Liver (tissue), 8 donors: ENCODE measurements at regions not wholly inside any gene's neighbourhood (a gene's known extent, or its start where the extent isn't known, plus 50 kb on each side); places are given as distances from the start of the nearest gene placed in this dataset.

Source experiments
- DNase-seq: peaks from one replicate; pipeline ENCODE4 v3.0.0-alpha.2; 2017; ENCODE audit warnings: low spot score
- H3K27ac ChIP-seq, 2 donors: one replicate each; pipeline ENCODE4 v1.7.0; 2013; ENCODE audit warnings: inconsistent platforms in 2 of 2, low read length in 2 of 2, control low read depth in 1 of 2, low read depth in 1 of 2, mild to moderate bottlenecking in 1 of 2
- H3K27me3 ChIP-seq, 4 donors: one replicate each; pipeline versions ENCODE4 v1.6.1 to v1.7.0; 2013; ENCODE audit warnings: low read length in 3 of 4, inconsistent platforms in 1 of 4, mild to moderate bottlenecking in 1 of 4, moderate library complexity in 1 of 4; ENCODE audit not compliant: control insufficient read depth in 4 of 4, insufficient read depth in 4 of 4
- H3K36me3 ChIP-seq, 4 donors: one replicate each; pipeline versions ENCODE4 v1.6.1 to v1.7.0; 2013; ENCODE audit warnings: low read length in 3 of 4, mild to moderate bottlenecking in 3 of 4, low read depth in 1 of 4, moderate library complexity in 1 of 4; ENCODE audit not compliant: control insufficient read depth in 4 of 4, insufficient read depth in 3 of 4
- H3K4me1 ChIP-seq, 4 donors: one replicate each; pipeline versions ENCODE4 v1.6.1 to v1.7.0; 2013; ENCODE audit warnings: low read length in 3 of 4, mild to moderate bottlenecking in 3 of 4, moderate library complexity in 1 of 4; ENCODE audit not compliant: control insufficient read depth in 4 of 4, insufficient read depth in 4 of 4
- H3K4me3 ChIP-seq, 3 donors: one replicate each; pipeline versions ENCODE4 v1.6.1 to v1.7.0; 2013; ENCODE audit warnings: low read length in 3 of 3, control low read depth in 1 of 3, low read depth in 1 of 3, mild to moderate bottlenecking in 1 of 3
- H3K9ac ChIP-seq, 2 donors: one replicate each; pipeline ENCODE4 v1.7.0; 2013; ENCODE audit warnings: low read length in 2 of 2, mild to moderate bottlenecking in 2 of 2, moderate library complexity in 2 of 2, control low read depth in 1 of 2, low read depth in 1 of 2
- H3K9me3 ChIP-seq, 4 donors: one replicate each; pipeline versions ENCODE4 v1.6.1 to v1.7.0; 2013; ENCODE audit warnings: low read length in 3 of 4; ENCODE audit not compliant: control insufficient read depth in 4 of 4
- EGR1 ChIP-seq, 2 donors: IDR thresholded peaks; 2 replicates each; pipeline ENCODE4 v1.6.1; 2016 to 2018; ENCODE audit warnings: antibody characterized with exemption in 2 of 2, low read depth in 2 of 2
- FOXA1 ChIP-seq: IDR thresholded peaks from 2 replicates; pipeline ENCODE4 v1.6.1; 2016; ENCODE audit warnings: antibody characterized with exemption
- FOXA2 ChIP-seq: IDR thresholded peaks from 2 replicates; pipeline ENCODE4 v1.6.1; 2016; ENCODE audit warnings: antibody characterized with exemption
- GABPA ChIP-seq, 2 donors: IDR thresholded peaks in 1 of 2; conservative IDR thresholded peaks in 1 of 2; 2 replicates each; pipeline ENCODE4 v1.6.1; 2016; ENCODE audit warnings: antibody characterized with exemption in 2 of 2, mild to moderate bottlenecking in 1 of 2, moderate library complexity in 1 of 2
- HNF4A ChIP-seq, 2 donors: conservative IDR thresholded peaks; 2 replicates each; pipeline ENCODE4 v1.6.1; 2016; ENCODE audit warnings: antibody characterized with exemption in 2 of 2, mild to moderate bottlenecking in 2 of 2
- HNF4G ChIP-seq: IDR thresholded peaks from 2 replicates; pipeline ENCODE4 v1.6.1; 2016; ENCODE audit warnings: antibody characterized with exemption
- JUND ChIP-seq, 2 donors: IDR thresholded peaks; 2 replicates each; pipeline ENCODE4 v1.6.1; 2016; ENCODE audit warnings: antibody characterized with exemption in 2 of 2
- MAX ChIP-seq: IDR thresholded peaks from 2 replicates; pipeline ENCODE4 v1.6.1; 2016; ENCODE audit warnings: antibody characterized with exemption
- NR2F2 ChIP-seq: IDR thresholded peaks from 2 replicates; pipeline ENCODE4 v1.6.1; 2016; ENCODE audit warnings: antibody characterized with exemption
- RAD21 ChIP-seq, 2 donors: IDR thresholded peaks; 2 replicates each; pipeline ENCODE4 v1.6.1; 2016; ENCODE audit warnings: antibody characterized with exemption in 2 of 2, mild to moderate bottlenecking in 2 of 2
- RXRA ChIP-seq, 2 donors: IDR thresholded peaks; 2 replicates each; pipeline ENCODE4 v1.6.1; 2017 to 2018; ENCODE audit warnings: antibody characterized with exemption in 2 of 2, mild to moderate bottlenecking in 1 of 2
- SP1 ChIP-seq: IDR thresholded peaks from 2 replicates; pipeline ENCODE4 v1.6.1; 2018; ENCODE audit warnings: antibody characterized with exemption, mild to moderate bottlenecking
- TAF1 ChIP-seq: conservative IDR thresholded peaks from 2 replicates; pipeline ENCODE4 v1.6.1; 2016; ENCODE audit warnings: antibody characterized with exemption, mild to moderate bottlenecking
- YY1 ChIP-seq: IDR thresholded peaks from 2 replicates; pipeline ENCODE4 v1.6.1; 2016; ENCODE audit warnings: antibody characterized with exemption, mild to moderate bottlenecking
- ZBTB33 ChIP-seq: IDR thresholded peaks from 2 replicates; pipeline ENCODE4 v1.6.1; 2016; ENCODE audit warnings: antibody characterized with exemption
- WGBS: extraction: QIAGEN DNeasy Blood & Tissue Kit; methylation state at CpG from one replicate; pipeline ENCODE4 v1.1.7; 2013; 5-methylcytosine and 5-hydroxymethylcytosine counted together
- TF ChIP-seq, protein P1 (sequence below): IDR thresholded peaks from 2 replicates; pipeline ENCODE4 v1.6.1; 2016; ENCODE audit warnings: antibody characterized with exemption
- TF ChIP-seq, protein P2 (sequence below): IDR thresholded peaks from 2 replicates; pipeline ENCODE4 v1.6.1; 2016; ENCODE audit warnings: antibody characterized with exemption, mild to moderate bottlenecking
- TF ChIP-seq, protein P3 (sequence below): fragments of 150-350 bp; IDR thresholded peaks from 2 replicates; pipeline ENCODE4 v1.5.1; 2017; ENCODE audit warnings: improper control_type of control experiment, low read depth, low read length; ENCODE audit not compliant: missing input control
- donor health status: healthy.
- donor health status: healthy.
- donor health status: healthy.
- donor health status: healthy.
- donor health status: healthy.

DNA sequence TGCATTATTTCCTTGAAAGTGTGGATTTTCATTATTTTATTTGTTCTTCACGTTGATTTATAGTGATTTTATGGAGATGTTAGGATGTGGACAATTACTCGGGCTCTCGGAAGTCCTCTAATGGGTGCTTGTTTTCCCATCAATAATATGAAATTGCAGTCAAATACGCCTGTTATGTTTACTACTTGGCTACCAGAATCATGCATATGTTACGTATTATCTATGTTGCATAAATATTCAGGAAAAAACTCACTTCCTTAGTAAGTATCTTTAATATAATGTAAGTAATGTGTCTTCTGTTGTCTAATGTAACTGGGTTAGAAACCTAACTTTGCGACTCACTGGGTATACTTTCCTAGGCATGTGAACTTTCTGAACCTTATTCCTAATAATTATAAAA is 823.4 kb upstream of the CHORDC1 start:
- WGBS, result 77% methylated on average over 6 of the region's 6 CpGs
- no peak for DNase-seq

More for the DNA sequence above, 823.4 kb upstream of the CHORDC1 start:
- TF ChIP-seq, protein P1, sequence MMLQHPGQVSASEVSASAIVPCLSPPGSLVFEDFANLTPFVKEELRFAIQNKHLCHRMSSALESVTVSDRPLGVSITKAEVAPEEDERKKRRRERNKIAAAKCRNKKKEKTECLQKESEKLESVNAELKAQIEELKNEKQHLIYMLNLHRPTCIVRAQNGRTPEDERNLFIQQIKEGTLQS, result no peak
- TF ChIP-seq MAX, result no peak
- TF ChIP-seq EGR1 (IDR thresholded peaks at IDR 0.05; ENCODE audit: low read depth in 2 of 2), result no peak
- no peak for TF ChIP-seq HNF4A (conservative IDR thresholded peaks at IDR 0.05)
- no peak for TF ChIP-seq NR2F2
- no peak for TF ChIP-seq JUND (IDR thresholded peaks at IDR 0.05)
- TF ChIP-seq FOXA1, result no peak
- no peak for TF ChIP-seq ZBTB33
- TF ChIP-seq SP1, result no peak
- no peak for TF ChIP-seq FOXA2
- no peak for TF ChIP-seq YY1
- TF ChIP-seq HNF4G, result no peak
- no peak for TF ChIP-seq RXRA (IDR thresholded peaks at IDR 0.05)
- TF ChIP-seq GABPA (IDR thresholded peaks at IDR 0.05 in 1 of 2, conservative IDR thresholded peaks at IDR 0.05 in 1 of 2), result no peak
- TF ChIP-seq TAF1, result no peak
- no peak for TF ChIP-seq RAD21 (IDR thresholded peaks at IDR 0.05)
- TF ChIP-seq, protein P2, sequence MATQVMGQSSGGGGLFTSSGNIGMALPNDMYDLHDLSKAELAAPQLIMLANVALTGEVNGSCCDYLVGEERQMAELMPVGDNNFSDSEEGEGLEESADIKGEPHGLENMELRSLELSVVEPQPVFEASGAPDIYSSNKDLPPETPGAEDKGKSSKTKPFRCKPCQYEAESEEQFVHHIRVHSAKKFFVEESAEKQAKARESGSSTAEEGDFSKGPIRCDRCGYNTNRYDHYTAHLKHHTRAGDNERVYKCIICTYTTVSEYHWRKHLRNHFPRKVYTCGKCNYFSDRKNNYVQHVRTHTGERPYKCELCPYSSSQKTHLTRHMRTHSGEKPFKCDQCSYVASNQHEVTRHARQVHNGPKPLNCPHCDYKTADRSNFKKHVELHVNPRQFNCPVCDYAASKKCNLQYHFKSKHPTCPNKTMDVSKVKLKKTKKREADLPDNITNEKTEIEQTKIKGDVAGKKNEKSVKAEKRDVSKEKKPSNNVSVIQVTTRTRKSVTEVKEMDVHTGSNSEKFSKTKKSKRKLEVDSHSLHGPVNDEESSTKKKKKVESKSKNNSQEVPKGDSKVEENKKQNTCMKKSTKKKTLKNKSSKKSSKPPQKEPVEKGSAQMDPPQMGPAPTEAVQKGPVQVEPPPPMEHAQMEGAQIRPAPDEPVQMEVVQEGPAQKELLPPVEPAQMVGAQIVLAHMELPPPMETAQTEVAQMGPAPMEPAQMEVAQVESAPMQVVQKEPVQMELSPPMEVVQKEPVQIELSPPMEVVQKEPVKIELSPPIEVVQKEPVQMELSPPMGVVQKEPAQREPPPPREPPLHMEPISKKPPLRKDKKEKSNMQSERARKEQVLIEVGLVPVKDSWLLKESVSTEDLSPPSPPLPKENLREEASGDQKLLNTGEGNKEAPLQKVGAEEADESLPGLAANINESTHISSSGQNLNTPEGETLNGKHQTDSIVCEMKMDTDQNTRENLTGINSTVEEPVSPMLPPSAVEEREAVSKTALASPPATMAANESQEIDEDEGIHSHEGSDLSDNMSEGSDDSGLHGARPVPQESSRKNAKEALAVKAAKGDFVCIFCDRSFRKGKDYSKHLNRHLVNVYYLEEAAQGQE, result no peak
- TF ChIP-seq, protein P3, sequence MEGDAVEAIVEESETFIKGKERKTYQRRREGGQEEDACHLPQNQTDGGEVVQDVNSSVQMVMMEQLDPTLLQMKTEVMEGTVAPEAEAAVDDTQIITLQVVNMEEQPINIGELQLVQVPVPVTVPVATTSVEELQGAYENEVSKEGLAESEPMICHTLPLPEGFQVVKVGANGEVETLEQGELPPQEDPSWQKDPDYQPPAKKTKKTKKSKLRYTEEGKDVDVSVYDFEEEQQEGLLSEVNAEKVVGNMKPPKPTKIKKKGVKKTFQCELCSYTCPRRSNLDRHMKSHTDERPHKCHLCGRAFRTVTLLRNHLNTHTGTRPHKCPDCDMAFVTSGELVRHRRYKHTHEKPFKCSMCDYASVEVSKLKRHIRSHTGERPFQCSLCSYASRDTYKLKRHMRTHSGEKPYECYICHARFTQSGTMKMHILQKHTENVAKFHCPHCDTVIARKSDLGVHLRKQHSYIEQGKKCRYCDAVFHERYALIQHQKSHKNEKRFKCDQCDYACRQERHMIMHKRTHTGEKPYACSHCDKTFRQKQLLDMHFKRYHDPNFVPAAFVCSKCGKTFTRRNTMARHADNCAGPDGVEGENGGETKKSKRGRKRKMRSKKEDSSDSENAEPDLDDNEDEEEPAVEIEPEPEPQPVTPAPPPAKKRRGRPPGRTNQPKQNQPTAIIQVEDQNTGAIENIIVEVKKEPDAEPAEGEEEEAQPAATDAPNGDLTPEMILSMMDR, result no peak
- Histone ChIP-seq H3K36me3 (no peaks in the 10 kb centered on the region), H3K9ac (no peak overlapping the region), H3K9me3 (peaks cover 0 to 4% (median 2%) of the 10 kb centered on the region in 4 donors), H3K4me3 (no peak overlapping the region), H3K4me1 (no peaks in the 10 kb centered on the region), H3K27me3 (no peaks in the 10 kb centered on the region), H3K27ac (no peak overlapping the region)
